Activated CD8-positive, alpha-beta T cell treated with anti-CD3 and anti-CD28 coated beads, Interleukin-2, amount 10 ng/mL, durations not matched to agents 7 days and 5 days (primary cell): ENCODE measurements at regions not wholly inside any gene's neighbourhood (a gene's known extent, or its start where the extent isn't known, plus 50 kb on each side); places are given as distances from the start of the nearest gene placed in this dataset.

Source experiments
- ATAC-seq: fragments of 150-1000 bp; cut with Tn5 transposase; one replicate; pipeline ENCODE4 v1.10.0; 2021; ENCODE audit warnings: moderate library complexity
- CTCF ChIA-PET: fragments of 350-600 bp; sonication (Branson Sonifier 250); formaldehyde crosslinking; loops from one replicate; lab custom pipeline; 2021; ENCODE audit warnings: antibody characterized with exemption; lab: Charles Lee
- POLR2A ChIA-PET: fragments of 350-600 bp; sonication (Branson Sonifier 250); formaldehyde crosslinking; loops from one replicate; lab custom pipeline; 2021; ENCODE audit warnings: antibody characterized with exemption; lab: Charles Lee
- DNase-seq: peaks from one replicate; pipeline ENCODE4 v3.0.0-alpha.2; 2020
- H3K27ac Mint-ChIP-seq: one replicate; pipeline ENCODE4 v1.8.0; 2021; ENCODE audit warnings: mild to moderate bottlenecking, mixed read lengths
- H3K27me3 Mint-ChIP-seq: one replicate; pipeline ENCODE4 v1.8.0; 2021; ENCODE audit warnings: low read depth, mixed read lengths
- H3K36me3 Mint-ChIP-seq: one replicate; pipeline ENCODE4 v1.8.0; 2021; ENCODE audit warnings: low read depth, mixed read lengths
- H3K4me1 Mint-ChIP-seq: one replicate; pipeline ENCODE4 v1.8.0; 2021; ENCODE audit warnings: low read depth, mixed read lengths
- H3K4me3 Mint-ChIP-seq: one replicate; pipeline ENCODE4 v1.8.0; 2021; ENCODE audit warnings: mild to moderate bottlenecking, mixed read lengths
- H3K9me3 Mint-ChIP-seq: one replicate; pipeline ENCODE4 v1.8.0; 2022; ENCODE audit warnings: mixed read lengths; ENCODE audit not compliant: insufficient read depth

- no peak overlapping the region for H3K27ac Mint-ChIP-seq
- H3K4me1 Mint-ChIP-seq: no peaks in the 10 kb centered on the region
- H3K27me3 Mint-ChIP-seq: peaks cover 9% of the 10 kb centered on the region
- no peaks in the 10 kb centered on the region for H3K9me3 Mint-ChIP-seq
- H3K36me3 Mint-ChIP-seq: no peaks in the 10 kb centered on the region
- no peak overlapping the region for H3K4me3 Mint-ChIP-seq
- DNase-seq (no peak), ATAC-seq (no peak)
- ChIA-PET POLR2A (no interaction called here), CTCF (no interaction called here)
These were observed 77.5 kb downstream of the DNTTIP2 start for GRCh38 chr1:93801471-93801870.

GRCh38 chr1:93800856-93801255, 78.2 kb downstream of the DNTTIP2 start:
- DNase-seq (no peak), ATAC-seq (no peak)
- no peaks in the 10 kb centered on the region for H3K4me1 Mint-ChIP-seq
- H3K9me3 Mint-ChIP-seq: no peaks in the 10 kb centered on the region
- H3K4me3 Mint-ChIP-seq: no peak overlapping the region
- CTCF ChIA-PET: no interaction called here
- H3K36me3 Mint-ChIP-seq: no peaks in the 10 kb centered on the region
- peaks cover 5% of the 10 kb centered on the region for H3K27me3 Mint-ChIP-seq
- POLR2A ChIA-PET: no interaction called here
- no peak overlapping the region for H3K27ac Mint-ChIP-seq

- no peak overlapping the region for H3K27ac Mint-ChIP-seq
- H3K4me1 Mint-ChIP-seq: no peaks in the 10 kb centered on the region
- H3K9me3 Mint-ChIP-seq: no peaks in the 10 kb centered on the region
- no peak overlapping the region for H3K4me3 Mint-ChIP-seq
- CTCF ChIA-PET: interaction anchor here (0.9 kb wide), 1 partner anchor 169 kb away, joined by 4 read pairs; no protein-coding TSS in a partner anchor
- H3K36me3 Mint-ChIP-seq: no peaks in the 10 kb centered on the region
- no peak for ATAC-seq
- H3K27me3 Mint-ChIP-seq: peaks cover 2% of the 10 kb centered on the region
- POLR2A ChIA-PET: no interaction called here
- DNase-seq: no peak
These were observed 80.7 kb downstream of the DNTTIP2 start for GRCh38 chr1:93798291-93798690.

GRCh38 chr1:93784538-93784937, 94.5 kb downstream of the DNTTIP2 start:
- DNase-seq (no peak), ATAC-seq (no peak)
- H3K4me3 Mint-ChIP-seq: no peak overlapping the region
- H3K27me3 Mint-ChIP-seq: no peaks in the 10 kb centered on the region
- no peaks in the 10 kb centered on the region for H3K36me3 Mint-ChIP-seq
- CTCF ChIA-PET: interaction anchor here (1.5 kb wide), 1 partner anchor 155 kb away, joined by 4 read pairs; no protein-coding TSS in a partner anchor
- H3K4me1 Mint-ChIP-seq: no peaks in the 10 kb centered on the region
- no peak overlapping the region for H3K27ac Mint-ChIP-seq
- POLR2A ChIA-PET: no interaction called here
- H3K9me3 Mint-ChIP-seq: no peaks in the 10 kb centered on the region

GRCh38 chr1:93783876-93784275, 95.1 kb downstream of the DNTTIP2 start:
- no peak overlapping the region for H3K4me3 Mint-ChIP-seq
- ATAC-seq: no peak

GRCh38 chr1:93779540-93780165, 98.0 kb upstream of the BCAR3 start:
- Mint-ChIP-seq H3K4me1 (no peaks in the 10 kb centered on the region), H3K36me3 (no peaks in the 10 kb centered on the region), H3K27me3 (peaks cover 12% of the 10 kb centered on the region), H3K9me3 (no peaks in the 10 kb centered on the region), H3K4me3 (no peak overlapping the region), H3K27ac (no peak overlapping the region)
- CTCF ChIA-PET: no interaction called here
- ATAC-seq (no peak), DNase-seq (no peak)
- POLR2A ChIA-PET: no interaction called here

More at GRCh38 chr1:93783876-93784275, 95.1 kb downstream of the DNTTIP2 start:
- ChIA-PET CTCF (no interaction called here), POLR2A (no interaction called here)
- H3K9me3 Mint-ChIP-seq: no peaks in the 10 kb centered on the region
- no peak overlapping the region for H3K27ac Mint-ChIP-seq
- no peaks in the 10 kb centered on the region for H3K36me3 Mint-ChIP-seq
- no peaks in the 10 kb centered on the region for H3K4me1 Mint-ChIP-seq
- no peaks in the 10 kb centered on the region for H3K27me3 Mint-ChIP-seq
- DNase-seq: no peak

- H3K9me3 Mint-ChIP-seq: no peaks in the 10 kb centered on the region
- ChIA-PET POLR2A (no interaction called here), CTCF (no interaction called here)
- no peaks in the 10 kb centered on the region for H3K4me1 Mint-ChIP-seq
- ATAC-seq: no peak
- DNase-seq: no peak
- no peak overlapping the region for H3K27ac Mint-ChIP-seq
- H3K27me3 Mint-ChIP-seq: peaks cover 12% of the 10 kb centered on the region
- no peaks in the 10 kb centered on the region for H3K36me3 Mint-ChIP-seq
- no peak overlapping the region for H3K4me3 Mint-ChIP-seq
These were observed 96.8 kb upstream of the BCAR3 start for GRCh38 chr1:93778457-93778856.

GRCh38 chr1:93777255-93777654, 95.6 kb upstream of the BCAR3 start:
- no peaks in the 10 kb centered on the region for H3K4me1 Mint-ChIP-seq
- H3K27me3 Mint-ChIP-seq: peaks cover 12% of the 10 kb centered on the region
- POLR2A ChIA-PET: no interaction called here
- ATAC-seq (no peak), DNase-seq (no peak)
- H3K27ac Mint-ChIP-seq: no peak overlapping the region
- H3K4me3 Mint-ChIP-seq: no peak overlapping the region
- no peaks in the 10 kb centered on the region for H3K9me3 Mint-ChIP-seq
- no peaks in the 10 kb centered on the region for H3K36me3 Mint-ChIP-seq
- CTCF ChIA-PET: no interaction called here

- ChIA-PET CTCF (no interaction called here), POLR2A (no interaction called here)
- Mint-ChIP-seq H3K4me3 (no peak overlapping the region), H3K4me1 (no peaks in the 10 kb centered on the region), H3K36me3 (no peaks in the 10 kb centered on the region), H3K27ac (no peak overlapping the region), H3K27me3 (peaks cover 14% of the 10 kb centered on the region), H3K9me3 (no peaks in the 10 kb centered on the region)
- no peak for ATAC-seq
- no peak for DNase-seq
These were observed 95.1 kb upstream of the BCAR3 start for GRCh38 chr1:93776728-93777127.

GRCh38 chr1:93775224-93775623, 93.6 kb upstream of the BCAR3 start:
- POLR2A ChIA-PET: no interaction called here
- H3K27ac Mint-ChIP-seq: no peak overlapping the region
- no peaks in the 10 kb centered on the region for H3K9me3 Mint-ChIP-seq
- DNase-seq (no peak), ATAC-seq (no peak)
- no peaks in the 10 kb centered on the region for H3K4me1 Mint-ChIP-seq
- peaks cover 16% of the 10 kb centered on the region for H3K27me3 Mint-ChIP-seq
- H3K4me3 Mint-ChIP-seq: no peak overlapping the region
- no peaks in the 10 kb centered on the region for H3K36me3 Mint-ChIP-seq
- CTCF ChIA-PET: interaction anchor here (1.0 kb wide), 1 partner anchor 40 kb away, joined by 3 read pairs; no protein-coding TSS in a partner anchor

- Mint-ChIP-seq H3K9me3 (no peaks in the 10 kb centered on the region), H3K4me3 (no peak overlapping the region), H3K27ac (no peak overlapping the region), H3K36me3 (no peaks in the 10 kb centered on the region), H3K27me3 (peaks cover 16% of the 10 kb centered on the region), H3K4me1 (no peaks in the 10 kb centered on the region)
- POLR2A ChIA-PET: no interaction called here
- ATAC-seq (no peak), DNase-seq (no peak)
- CTCF ChIA-PET: interaction anchor here (0.7 to 1.0 kb wide), 2 partner anchors 40 to 70 kb away, joined by 3 read pairs; no protein-coding TSS in a partner anchor
These were observed 93.1 kb upstream of the BCAR3 start for GRCh38 chr1:93774707-93775106.

- no peak for ATAC-seq
- H3K4me1 Mint-ChIP-seq: peaks cover 3% of the 10 kb centered on the region
- no peak for DNase-seq
- no peak overlapping the region for H3K4me3 Mint-ChIP-seq
- H3K36me3 Mint-ChIP-seq: no peaks in the 10 kb centered on the region
- H3K27ac Mint-ChIP-seq: no peak overlapping the region
- POLR2A ChIA-PET: interaction anchor here (0.6 kb wide), 1 partner anchor 40 kb away, joined by 3 read pairs; no protein-coding TSS in a partner anchor
- no peaks in the 10 kb centered on the region for H3K9me3 Mint-ChIP-seq
- peaks cover 12% of the 10 kb centered on the region for H3K27me3 Mint-ChIP-seq
- CTCF ChIA-PET: no interaction called here
These were observed 91.6 kb upstream of the BCAR3 start for GRCh38 chr1:93773049-93773838.
